SK-N-SH (cell line): ENCODE measurements at regions not wholly inside any gene's neighbourhood (a gene's known extent, or its start where the extent isn't known, plus 50 kb on each side); places are given as distances from the start of the nearest gene placed in this dataset.

Experiments used
- CTCF ChIA-PET: fragments of 300-600, 350-600 bp; formaldehyde crosslinking; extraction: SDS; loops from one replicate; lab custom pipeline; 2021; lab: Yijun Ruan, JAX
- POLR2A ChIA-PET: fragments of 350-600 bp; sonication (Branson Sonifier 250); formaldehyde crosslinking; extraction: SDS; loops from one replicate; lab custom pipeline; 2020; ENCODE audit warnings: antibody characterized with exemption, inconsistent platforms; lab: Yijun Ruan, JAX
- DNase-seq: peaks from one replicate; pipeline ENCODE4 v3.0.0; 2012
- H2AFZ ChIP-seq: fragments of 200-600 bp; sonication (generic); 2 replicates; pipeline ENCODE4 v1.8.1; 2016; ENCODE audit warnings: antibody characterized with exemption, mild to moderate bottlenecking, low read depth
- H3F3A ChIP-seq: fragments of 200-600 bp; sonication (generic); replicated peaks from 2 replicates; pipeline ENCODE3; 2016; ENCODE audit warnings: antibody characterized with exemption, mild to moderate bottlenecking; ENCODE audit not compliant: insufficient read depth
- H3K27ac ChIP-seq, 2 experiments: fragments of 200-500 bp in 1 of 2; fragments of 200-600 bp in 1 of 2; sonication (Bioruptor generic) in 1 of 2; sonication (generic), shearing (Covaris generic) in 1 of 2; 2 replicates each; pipeline versions ENCODE4 v1.5.1 to v1.6.1; 2014 to 2016; ENCODE audit warnings: low read depth in 2 of 2, inconsistent platforms in 1 of 2, low read length in 1 of 2, mild to moderate bottlenecking in 1 of 2, mixed read lengths in 1 of 2
- H3K27me3 ChIP-seq: fragments of 200-600 bp; sonication (generic), shearing (Covaris generic); 2 replicates; pipeline ENCODE4 v1.6.1; 2016; ENCODE audit warnings: mixed run types; ENCODE audit not compliant: insufficient read depth
- H3K36me3 ChIP-seq, 2 experiments: fragments of 200-500 bp in 1 of 2; fragments of 200-600 bp in 1 of 2; sonication (Bioruptor generic) in 1 of 2; sonication (generic) in 1 of 2; replicated peaks in 1 of 2; 2 replicates each; pipeline versions ENCODE3 to v1.5.1; 2014 to 2016; ENCODE audit warnings: low read length in 1 of 2, mild to moderate bottlenecking in 1 of 2; ENCODE audit not compliant: insufficient read depth in 2 of 2, control insufficient read depth in 1 of 2
- H3K4me1 ChIP-seq, 2 experiments: fragments of 200-500 bp in 1 of 2; fragments of 200-600 bp in 1 of 2; sonication (Bioruptor generic) in 1 of 2; sonication (generic), shearing (Covaris generic) in 1 of 2; 2 replicates each; pipeline versions ENCODE4 v1.5.1 to v1.6.1; 2014 to 2016; ENCODE audit warnings: low read depth in 1 of 2, low read length in 1 of 2, mixed run types in 1 of 2; ENCODE audit not compliant: insufficient read depth in 2 of 2, control insufficient read depth in 1 of 2
- H3K4me2 ChIP-seq: fragments of 200-600 bp; sonication (generic), shearing (Covaris generic); 2 replicates; pipeline ENCODE4 v1.6.1; 2017; ENCODE audit warnings: mixed run types
- H3K4me3 ChIP-seq, 2 experiments: fragments of 200-500 bp in 1 of 2; fragments of 200-600 bp in 1 of 2; sonication (Bioruptor generic) in 1 of 2; sonication (generic), shearing (Covaris generic) in 1 of 2; 2 replicates each; pipeline versions ENCODE4 v1.5.1 to v1.8.1; 2014 to 2016; ENCODE audit warnings: low read depth in 2 of 2, inconsistent platforms in 1 of 2, low read length in 1 of 2, mild to moderate bottlenecking in 1 of 2, mixed read lengths in 1 of 2, moderate library complexity in 1 of 2
- H3K79me2 ChIP-seq: fragments of 200-600 bp; sonication (generic); 2 replicates; pipeline ENCODE4 v1.8.1; 2017; ENCODE audit warnings: mild to moderate bottlenecking; ENCODE audit not compliant: insufficient read depth
- H3K9ac ChIP-seq: fragments of 200-600 bp; sonication (generic); 2 replicates; pipeline ENCODE4 v1.6.1; 2017; ENCODE audit warnings: mixed run types
- H3K9me2 ChIP-seq: fragments of 200-600 bp; sonication (generic); 2 replicates; pipeline ENCODE4 v1.6.1; 2017; ENCODE audit warnings: mixed run types
- H3K9me3 ChIP-seq: fragments of 200-600 bp; sonication (generic); 2 replicates; pipeline ENCODE4 v1.6.1; 2017; ENCODE audit warnings: mixed run types, mild to moderate bottlenecking, moderate library complexity
- H4K20me1 ChIP-seq: fragments of 200-600 bp; sonication (generic); 2 replicates; pipeline ENCODE4 v1.6.1; 2017; ENCODE audit warnings: mild to moderate bottlenecking, mixed run types; ENCODE audit not compliant: insufficient read depth
- CHD2 ChIP-seq: fragments of 150-350 bp; IDR thresholded peaks from 2 replicates; pipeline ENCODE4 v1.6.1; 2018; ENCODE audit warnings: low read length; ENCODE audit not compliant: partially characterized antibody
- CTCF ChIP-seq: fragments of 200-600 bp; sonication (generic); IDR thresholded peaks from 2 replicates; pipeline ENCODE4 v1.6.1; 2017; ENCODE audit warnings: antibody characterized with exemption, mild to moderate bottlenecking, moderate library complexity
- EZH2phosphoT487 ChIP-seq: fragments of 200-600 bp; sonication (generic); IDR thresholded peaks from 2 replicates; pipeline ENCODE4 v1.6.1; 2017; ENCODE audit warnings: low read depth, mixed run types, mild to moderate bottlenecking, antibody characterized with exemption, moderate library complexity, borderline replicate concordance
- FOSL2 ChIP-seq: IDR thresholded peaks from 2 replicates; pipeline ENCODE4 v1.4.0; 2012; ENCODE audit warnings: low read depth, mild to moderate bottlenecking, moderate library complexity, borderline replicate concordance
- FOXJ3 ChIP-seq: sonication (generic); formaldehyde crosslinking; IDR thresholded peaks from 2 replicates; pipeline ENCODE4 v1.5.1; 2020; ENCODE audit warnings: mild to moderate bottlenecking, missing genetic modification reagents
- FOXM1 ChIP-seq: IDR thresholded peaks from 2 replicates; pipeline ENCODE4 v1.4.0; 2012; ENCODE audit warnings: low read depth, mild to moderate bottlenecking
- IRF3 ChIP-seq: fragments of 150-350 bp; IDR thresholded peaks from 2 replicates; pipeline ENCODE4 v1.6.1; 2016; ENCODE audit warnings: mild to moderate bottlenecking, low read depth, low read length
- MXI1 ChIP-seq: IDR thresholded peaks from 2 replicates; pipeline ENCODE4 v1.6.1; 2012; ENCODE audit warnings: mild to moderate bottlenecking, low read depth, low read length, improper control_type of control experiment
- NFIC ChIP-seq: IDR thresholded peaks from 2 replicates; pipeline ENCODE4 v1.4.0; 2012; ENCODE audit warnings: borderline replicate concordance
- NRF1 ChIP-seq: IDR thresholded peaks from 2 replicates; pipeline ENCODE4 v1.6.1; 2012; ENCODE audit warnings: low read depth, mild to moderate bottlenecking, low read length
- PBX3 ChIP-seq: IDR thresholded peaks from 2 replicates; pipeline ENCODE4; 2012
- RFX5 ChIP-seq: IDR thresholded peaks from 2 replicates; pipeline ENCODE4 v1.6.1; 2012; ENCODE audit warnings: mild to moderate bottlenecking, improper control_type of control experiment, low read length
- RXRA ChIP-seq: IDR thresholded peaks from 2 replicates; pipeline ENCODE4 v1.4.0; 2012; ENCODE audit warnings: low read depth, mild to moderate bottlenecking, borderline replicate concordance
- SIN3A ChIP-seq: IDR thresholded peaks from 2 replicates; pipeline ENCODE4 v1.6.1; 2012; ENCODE audit warnings: low read depth, mild to moderate bottlenecking, low read length, moderate library complexity, borderline replicate concordance
- SMC3 ChIP-seq: IDR thresholded peaks from 2 replicates; pipeline ENCODE4 v1.6.1; 2012; ENCODE audit warnings: low read depth, low read length, improper control_type of control experiment
- TEAD4 ChIP-seq: IDR thresholded peaks from 2 replicates; pipeline ENCODE4 v1.4.0; 2012; ENCODE audit warnings: mild to moderate bottlenecking, borderline replicate concordance; ENCODE audit not compliant: insufficient read depth
- USF2 ChIP-seq: fragments of 150-350 bp; IDR thresholded peaks from 2 replicates; pipeline ENCODE4 v1.6.1; 2017; ENCODE audit warnings: antibody characterized with exemption, low read length, low read depth, borderline replicate concordance
- WGBS: methylation state at CpG from one replicate; pipeline ENCODE4 v1.1.6; 2017; ENCODE audit warnings: low lambda C conversion rate; 5-methylcytosine and 5-hydroxymethylcytosine counted together

GRCh38 chr7:125390981-125391380, 461.4 kb upstream of the POT1 start:
- H3K9me2 ChIP-seq = no peaks in the 10 kb centered on the region
- CTCF ChIA-PET = interaction anchor here (1.8 kb wide), 1 partner anchor 331 kb away, joined by 4 read pairs; no protein-coding TSS in a partner anchor
- H2AFZ ChIP-seq = no peak overlapping the region
- H3K36me3 ChIP-seq = no peaks in the 10 kb centered on the region
- no peaks in the 10 kb centered on the region for H3F3A ChIP-seq
- no peaks in the 10 kb centered on the region for H3K9me3 ChIP-seq
- H3K9ac ChIP-seq = no peak overlapping the region
- H3K27me3 ChIP-seq = no peaks in the 10 kb centered on the region
- POLR2A ChIA-PET = no interaction called here
- no peaks in the 10 kb centered on the region for H3K4me1 ChIP-seq
- 42% methylated on average over 3 of the region's 3 CpGs for WGBS
- no peak for DNase-seq
- no peak overlapping the region for H3K27ac ChIP-seq
- no peak overlapping the region for H3K4me3 ChIP-seq
- no peak overlapping the region for H3K4me2 ChIP-seq
- H4K20me1 ChIP-seq = no peaks in the 10 kb centered on the region
- H3K79me2 ChIP-seq = no peaks in the 10 kb centered on the region
- TF ChIP-seq USF2 = no peak
- TF ChIP-seq NRF1 = no peak
- TF ChIP-seq RFX5 = no peak
- no peak for TF ChIP-seq FOXM1
- no peak for TF ChIP-seq EZH2phosphoT487
- no peak for TF ChIP-seq CHD2
- TF ChIP-seq IRF3 = no peak
- TF ChIP-seq MXI1 = no peak
- TF ChIP-seq FOXJ3 (CRISPR knock-in tag) = no peak
- TF ChIP-seq SMC3 = no peak
- no peak for TF ChIP-seq SIN3A
- no peak for TF ChIP-seq PBX3
- TF ChIP-seq CTCF = no peak
- no peak for TF ChIP-seq TEAD4
- no peak for TF ChIP-seq RXRA
- TF ChIP-seq NFIC = no peak
- TF ChIP-seq FOSL2 = no peak
